GM23338 (cell line): ENCODE measurements at regions not wholly inside any gene's neighbourhood (a gene's known extent, or its start where the extent isn't known, plus 50 kb on each side); places are given as distances from the start of the nearest gene placed in this dataset.

ENCODE experiments used
- ATAC-seq: fragments of 200-7000 bp; cut with Tn5 transposase; 3 replicates; pipeline ENCODE4 v1.9.1; 2020
- DNase-seq: peaks from one replicate; pipeline ENCODE4 v3.0.0-alpha.2; 2015; ENCODE audit warnings: low spot score
- H2AFZ ChIP-seq: fragments of 200-600 bp; sonication (generic); 2 replicates; pipeline ENCODE4 v1.8.0; 2016; ENCODE audit warnings: antibody characterized with exemption, mild to moderate bottlenecking, moderate library complexity
- H3F3A ChIP-seq: fragments of 200-600 bp; sonication (generic); replicated peaks from 2 replicates; pipeline ENCODE4 v1.8.0; 2017; ENCODE audit warnings: antibody characterized with exemption, mixed run types, low read depth
- H3K27ac ChIP-seq: fragments of 200-600 bp; sonication (generic); 2 replicates; pipeline ENCODE4 v1.6.1; 2016; ENCODE audit warnings: low read depth
- H3K27me3 ChIP-seq: fragments of 200-600 bp; sonication (generic); 2 replicates; pipeline ENCODE4 v1.8.0; 2016; ENCODE audit warnings: mild to moderate bottlenecking, mixed run types, moderate library complexity; ENCODE audit not compliant: insufficient read depth
- H3K36me3 ChIP-seq: fragments of 200-600 bp; sonication (generic); 2 replicates; pipeline ENCODE4 v1.8.0; 2016; ENCODE audit warnings: mild to moderate bottlenecking; ENCODE audit not compliant: insufficient read depth
- H3K4me1 ChIP-seq: fragments of 200-600 bp; sonication (generic); 2 replicates; pipeline ENCODE4 v1.8.0; 2016; ENCODE audit warnings: mild to moderate bottlenecking, moderate library complexity; ENCODE audit not compliant: insufficient read depth
- H3K4me2 ChIP-seq: fragments of 200-600 bp; sonication (generic); 2 replicates; pipeline ENCODE4 v1.7.1; 2017; ENCODE audit warnings: mixed run types
- H3K4me3 ChIP-seq: fragments of 200-600 bp; sonication (generic); 2 replicates; pipeline ENCODE4 v1.6.1; 2016; ENCODE audit warnings: mixed run types
- H3K79me2 ChIP-seq: fragments of 200-600 bp; sonication (generic); replicated peaks from 2 replicates; pipeline ENCODE4 v1.8.0; 2017; ENCODE audit warnings: mild to moderate bottlenecking; ENCODE audit not compliant: insufficient read depth
- H3K9me2 ChIP-seq: fragments of 200-600 bp; sonication (generic); 2 replicates; pipeline ENCODE4 v1.8.0; 2017; ENCODE audit not compliant: insufficient read depth
- H4K20me1 ChIP-seq: fragments of 200-600 bp; sonication (generic); replicated peaks from 2 replicates; pipeline ENCODE4 v1.8.0; 2017; ENCODE audit warnings: mild to moderate bottlenecking; ENCODE audit not compliant: insufficient read depth
- H3K27ac Mint-ChIP-seq: 2 replicates; pipeline ENCODE4 v1.8.0; 2020; ENCODE audit warnings: inconsistent platforms, mild to moderate bottlenecking, moderate library complexity, mixed read lengths
- H3K27me3 Mint-ChIP-seq: 3 replicates; pipeline ENCODE4 v1.8.0; 2022; ENCODE audit warnings: low read depth, mild to moderate bottlenecking, moderate library complexity, mixed read lengths, inconsistent platforms; ENCODE audit not compliant: insufficient read depth, poor library complexity
- H3K36me3 Mint-ChIP-seq: 3 replicates; pipeline ENCODE4 v1.8.0; 2021; ENCODE audit warnings: low read depth, mild to moderate bottlenecking, inconsistent platforms, moderate library complexity, mixed read lengths
- H3K4me1 Mint-ChIP-seq: 3 replicates; pipeline ENCODE4 v1.8.0; 2020; ENCODE audit warnings: mild to moderate bottlenecking, inconsistent platforms, mixed read lengths
- H3K4me3 Mint-ChIP-seq: 3 replicates; pipeline ENCODE4 v1.8.0; 2021; ENCODE audit warnings: moderate library complexity, mild to moderate bottlenecking, inconsistent platforms, mixed read lengths
- H3K9me3 Mint-ChIP-seq: 3 replicates; pipeline ENCODE4 v1.8.0; 2020; ENCODE audit warnings: moderate library complexity, mild to moderate bottlenecking, inconsistent platforms, mixed read lengths
- CREB1 ChIP-seq: fragments of 250-450 bp; sonication (Bioruptor Pico); IDR thresholded peaks from 2 replicates; pipeline ENCODE4 v1.5.0; 2020; ENCODE audit warnings: low read depth, mild to moderate bottlenecking, moderate library complexity
- CTCF ChIP-seq, 2 experiments: fragments of 200-600 bp in 1 of 2; sonication (generic) in 1 of 2; conservative IDR thresholded peaks; 2 replicates each; pipeline versions ENCODE4 v1.5.1 to v1.6.1; 2016 to 2017; ENCODE audit warnings: antibody characterized with exemption in 2 of 2, low read depth in 2 of 2, mild to moderate bottlenecking in 2 of 2, moderate library complexity in 1 of 2
- EZH2 ChIP-seq: fragments of 200-600 bp; sonication (generic); IDR thresholded peaks from one replicate; pipeline ENCODE4 v1.8.0; 2017; ENCODE audit warnings: antibody characterized with exemption, mild to moderate bottlenecking, low read depth; ENCODE audit not compliant: unreplicated experiment
- EZH2phosphoT487 ChIP-seq: fragments of 200-600 bp; sonication (generic); IDR thresholded peaks from one replicate; pipeline ENCODE4 v1.8.1; 2018; ENCODE audit warnings: antibody characterized with exemption; ENCODE audit not compliant: unreplicated experiment
- JUNB ChIP-seq: IDR thresholded peaks from one replicate; pipeline ENCODE4 v1.6.1; 2016; ENCODE audit warnings: antibody characterized with exemption; ENCODE audit not compliant: unreplicated experiment
- NANOG ChIP-seq: IDR thresholded peaks from 2 replicates; pipeline ENCODE4 v1.6.1; 2016; ENCODE audit warnings: antibody characterized with exemption, borderline replicate concordance
- POLR2AphosphoS5 ChIP-seq: IDR thresholded peaks from 2 replicates; pipeline ENCODE4 v1.6.1; 2016; ENCODE audit warnings: antibody characterized with exemption, low read depth
- REST ChIP-seq: IDR thresholded peaks from one replicate; pipeline ENCODE4 v1.6.1; 2018; ENCODE audit warnings: antibody characterized with exemption; ENCODE audit not compliant: unreplicated experiment
- STAT1 ChIP-seq: IDR thresholded peaks from one replicate; pipeline ENCODE4 v1.6.1; 2016; ENCODE audit warnings: antibody characterized with exemption; ENCODE audit not compliant: unreplicated experiment
- ZNF114 ChIP-seq: fragments of 250-450 bp; sonication (Bioruptor Pico); IDR thresholded peaks from 2 replicates; pipeline ENCODE4 v1.5.0; 2020; ENCODE audit warnings: mild to moderate bottlenecking, moderate library complexity
- ZNF331 ChIP-seq: fragments of 250-450 bp; sonication (Bioruptor Pico); IDR thresholded peaks from 2 replicates; pipeline ENCODE4 v1.5.0; 2020; ENCODE audit warnings: low read depth, mild to moderate bottlenecking, moderate library complexity

GRCh38 chr12:24414480-24414879, 465.0 kb upstream of the SOX5 start (continued):
- TF ChIP-seq JUNB (no peak), ZNF331 (CRISPR knock-in tag) (no peak), EZH2phosphoT487 (no peak), REST (no peak), STAT1 (no peak)

- TF ChIP-seq EZH2phosphoT487 = no peak
- TF ChIP-seq JUNB = no peak
- no peak for TF ChIP-seq EZH2
- TF ChIP-seq STAT1 = no peak
- no peak for TF ChIP-seq NANOG
- no peak for TF ChIP-seq ZNF114 (CRISPR knock-in tag)
- TF ChIP-seq ZNF331 (CRISPR knock-in tag) = no peak
- Histone ChIP-seq H3K79me2 (no peaks in the 10 kb centered on the region), H3K9me2 (peaks cover 9% of the 10 kb centered on the region; the same call in 1 of the 2 replicates), H3K27me3 (no peaks in the 10 kb centered on the region), H3K36me3 (no peaks in the 10 kb centered on the region), H3F3A (no peaks in the 10 kb centered on the region), H3K27ac (no peak overlapping the region), H3K4me1 (peaks cover 10% of the 10 kb centered on the region), H4K20me1 (no peaks in the 10 kb centered on the region), H3K4me3 (no peak overlapping the region), H3K4me2 (no peak overlapping the region), H2AFZ (no peak overlapping the region)
- Mint-ChIP-seq H3K4me3 (no peak overlapping the region), H3K4me1 (peaks cover 15% of the 10 kb centered on the region), H3K36me3 (no peaks in the 10 kb centered on the region), H3K27ac (no peak overlapping the region), H3K9me3 (no peaks in the 10 kb centered on the region), H3K27me3 (no peaks in the 10 kb centered on the region)
- ATAC-seq (no peak), DNase-seq (no peak)
Measured at GRCh38 chr12:24411948-24412347, 462.5 kb upstream of the SOX5 start.

GRCh38 chr12:24409868-24410267, 460.4 kb upstream of the SOX5 start:
- no peaks in the 10 kb centered on the region for H3K36me3 ChIP-seq
- no peak overlapping the region for H2AFZ ChIP-seq
- no peaks in the 10 kb centered on the region for H3K9me2 ChIP-seq
- H3K4me1 ChIP-seq = peaks cover 7% of the 10 kb centered on the region
- H3K79me2 ChIP-seq = no peaks in the 10 kb centered on the region
- no peak overlapping the region for H3K27ac ChIP-seq
- H3F3A ChIP-seq = no peaks in the 10 kb centered on the region
- no peak overlapping the region for H3K27ac Mint-ChIP-seq
- no peaks in the 10 kb centered on the region for H3K36me3 Mint-ChIP-seq
- H3K4me1 Mint-ChIP-seq = peaks cover 7% of the 10 kb centered on the region
- no peak overlapping the region for H3K4me3 ChIP-seq
- H3K27me3 ChIP-seq = no peaks in the 10 kb centered on the region
- no peak overlapping the region for H3K4me2 ChIP-seq
- DNase-seq = no peak
- peaks cover 2% of the 10 kb centered on the region for H3K27me3 Mint-ChIP-seq
- ATAC-seq = no peak
- no peaks in the 10 kb centered on the region for H3K9me3 Mint-ChIP-seq
- no peak overlapping the region for H3K4me3 Mint-ChIP-seq
- no peaks in the 10 kb centered on the region for H4K20me1 ChIP-seq
- TF ChIP-seq EZH2phosphoT487 = no peak
- no peak for TF ChIP-seq NANOG
- TF ChIP-seq JUNB = no peak
- TF ChIP-seq CREB1 (CRISPR knock-in tag) = no peak
- TF ChIP-seq REST = no peak
- no peak for TF ChIP-seq STAT1
- no peak for TF ChIP-seq EZH2
- no peak for TF ChIP-seq ZNF114 (CRISPR knock-in tag)
- TF ChIP-seq POLR2AphosphoS5 = no peak
- no peak for TF ChIP-seq CTCF (conservative IDR thresholded peaks at IDR 0.05; ENCODE audit: low read depth in 2 of 2)
- no peak for TF ChIP-seq ZNF331 (CRISPR knock-in tag)
